UCSD-AML1 (cell line): ENCODE measurements at regions not wholly inside any gene's neighbourhood (a gene's known extent, or its start where the extent isn't known, plus 50 kb on each side); places are given as distances from the start of the nearest gene placed in this dataset.

ENCODE experiments used
- DNase-seq: peaks from one replicate; lab custom pipeline; 2025; ENCODE audit not compliant: unreplicated experiment; lab: John Stamatoyannopoulos, UW

- no peak for DNase-seq
Observed at GRCh38 chr10:113287592-113287991, 265.3 kb upstream of the HABP2 start.

DNA sequence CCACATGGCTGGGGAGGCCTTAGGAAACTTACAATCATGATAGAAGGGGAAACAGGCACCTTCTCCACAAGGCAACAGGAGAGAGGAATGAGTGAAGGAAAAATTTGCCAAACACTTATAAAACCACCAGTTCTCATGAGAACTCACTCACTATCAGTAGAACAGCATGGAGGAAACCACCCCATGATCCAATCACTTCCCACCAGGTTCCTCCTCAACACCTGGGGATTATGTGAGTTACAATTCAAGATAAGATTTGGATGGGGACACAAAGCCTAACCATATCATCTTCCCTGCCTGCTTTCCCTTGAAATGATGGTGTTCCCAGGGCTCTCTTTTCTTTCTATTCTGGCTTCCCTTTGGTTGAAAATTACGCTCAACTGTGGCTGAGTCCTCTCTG is 262.7 kb upstream of the HABP2 start:
- no peak for DNase-seq

GRCh38 chr10:113291413-113291812 is 261.4 kb upstream of the HABP2 start:
- no peak for DNase-seq

GRCh38 chr10:113292086-113292485 is 260.8 kb upstream of the HABP2 start:
- DNase-seq: no peak

GRCh38 chr10:113292743-113293142 is 260.1 kb upstream of the HABP2 start:
- no peak for DNase-seq

GRCh38 chr10:113293167-113293566 is 259.7 kb upstream of the HABP2 start:
- no peak for DNase-seq

GRCh38 chr10:113294868-113295267 is 258.0 kb upstream of the HABP2 start:
- no peak for DNase-seq

GRCh38 chr10:113297226-113297625 is 255.6 kb upstream of the HABP2 start:
- DNase-seq: no peak

DNA sequence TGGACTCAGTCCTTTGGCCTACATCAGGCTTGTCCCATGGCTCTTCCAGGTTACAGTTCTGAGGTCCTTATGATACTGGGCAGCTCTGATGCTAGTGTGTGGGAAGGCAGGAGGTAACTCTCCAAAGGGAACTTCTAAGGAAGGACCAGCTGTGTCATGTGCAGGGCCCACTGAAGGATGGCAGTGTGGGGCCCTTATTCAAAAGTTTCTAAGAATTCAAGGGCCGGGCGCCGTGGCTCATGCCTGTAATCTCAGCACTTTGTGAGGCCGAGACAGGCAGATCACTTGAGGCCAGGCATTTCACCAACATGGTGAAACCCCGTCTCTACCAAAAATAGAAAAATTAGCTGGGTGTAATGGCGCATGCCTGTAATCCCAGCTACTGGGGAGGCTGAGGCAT is 254.2 kb upstream of the HABP2 start:
- DNase-seq: no peak

GRCh38 chr10:113300201-113300600 is 252.7 kb upstream of the HABP2 start:
- DNase-seq: no peak

DNA sequence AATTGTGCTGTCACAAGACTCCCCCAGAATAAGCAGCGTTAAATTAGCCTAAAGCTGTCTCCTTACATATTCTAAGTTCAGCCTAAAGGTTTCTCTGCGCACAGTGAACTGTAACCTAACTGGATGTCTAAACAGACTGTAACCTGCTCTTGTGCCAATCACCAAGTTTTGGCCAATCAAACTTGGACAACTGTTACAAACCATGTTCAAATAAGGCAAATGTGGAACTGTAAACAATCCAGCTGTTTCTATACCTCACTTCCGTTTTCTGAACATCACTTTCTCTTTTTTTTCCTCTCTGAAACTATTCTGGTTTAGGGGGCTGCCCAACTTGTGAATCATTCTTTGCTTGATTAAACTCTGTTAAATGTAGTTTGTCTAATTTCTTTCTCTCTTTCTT is 252.2 kb upstream of the HABP2 start:
- no peak for DNase-seq

GRCh38 chr10:113301342-113301984 is 251.4 kb upstream of the HABP2 start:
- peak; percentile 22 for DNase-seq

- DNase-seq: no peak
Observed at GRCh38 chr10:113302062-113302461, 250.8 kb upstream of the HABP2 start.

GRCh38 chr10:113303544-113304146 is 249.2 kb upstream of the HABP2 start:
- no peak for DNase-seq

- DNase-seq: no peak
Observed at GRCh38 chr10:113304726-113305125, 248.1 kb upstream of the HABP2 start.

- no peak for DNase-seq
Observed at GRCh38 chr10:113305871-113306270, 247.0 kb upstream of the HABP2 start.

- DNase-seq: no peak
Observed at GRCh38 chr10:113309791-113310190, 243.1 kb upstream of the HABP2 start.

GRCh38 chr10:113310347-113310746 is 242.5 kb upstream of the HABP2 start:
- DNase-seq: no peak

DNA sequence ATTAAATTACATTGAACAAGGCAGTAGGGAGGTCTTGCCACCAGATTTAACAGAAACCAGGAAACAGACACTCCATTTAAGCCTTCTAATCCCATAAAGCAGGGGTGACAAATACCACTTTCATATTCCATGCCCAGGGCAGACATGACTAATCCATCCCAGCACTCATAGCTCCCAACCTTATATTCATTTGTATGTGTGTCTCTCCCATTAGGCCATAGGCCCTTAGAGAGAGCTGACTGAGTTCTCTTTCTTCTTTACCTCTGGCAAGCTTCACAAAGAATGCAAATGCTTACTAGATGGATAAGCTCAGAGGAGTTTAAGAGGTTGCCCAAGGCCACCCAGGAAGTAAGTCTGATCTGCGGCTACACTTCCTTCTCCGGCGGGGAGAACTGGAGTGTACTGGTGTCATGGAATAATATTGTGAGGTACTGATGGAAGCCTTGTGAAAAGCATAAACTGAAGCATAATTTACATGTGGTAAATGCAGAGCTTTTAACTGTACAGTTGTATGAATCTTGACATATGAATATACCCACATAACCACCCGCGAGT is 239.7 kb upstream of the HABP2 start:
- no peak for DNase-seq

DNA sequence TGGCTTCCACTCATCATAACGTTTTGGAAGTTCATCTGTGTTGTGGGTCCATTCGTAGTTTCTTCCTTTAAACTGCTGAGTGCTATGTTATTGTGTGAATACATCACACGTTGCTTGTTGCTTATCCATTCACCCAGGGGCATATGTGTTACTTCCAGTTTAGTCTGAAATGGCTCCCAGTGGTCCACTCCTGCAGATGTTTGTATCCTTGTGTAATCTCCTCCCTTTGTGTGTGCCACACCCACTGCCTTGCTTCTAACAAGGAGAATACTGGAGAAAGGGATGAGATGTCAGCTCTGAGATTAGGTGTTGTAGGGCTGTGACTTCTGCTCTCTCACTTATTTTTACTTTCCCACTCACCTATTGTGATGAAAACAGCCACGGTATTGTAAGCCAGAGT is 239.1 kb upstream of the HABP2 start:
- DNase-seq: no peak

- DNase-seq: no peak
Observed at GRCh38 chr10:113316506-113316905, 236.3 kb upstream of the HABP2 start.

DNA sequence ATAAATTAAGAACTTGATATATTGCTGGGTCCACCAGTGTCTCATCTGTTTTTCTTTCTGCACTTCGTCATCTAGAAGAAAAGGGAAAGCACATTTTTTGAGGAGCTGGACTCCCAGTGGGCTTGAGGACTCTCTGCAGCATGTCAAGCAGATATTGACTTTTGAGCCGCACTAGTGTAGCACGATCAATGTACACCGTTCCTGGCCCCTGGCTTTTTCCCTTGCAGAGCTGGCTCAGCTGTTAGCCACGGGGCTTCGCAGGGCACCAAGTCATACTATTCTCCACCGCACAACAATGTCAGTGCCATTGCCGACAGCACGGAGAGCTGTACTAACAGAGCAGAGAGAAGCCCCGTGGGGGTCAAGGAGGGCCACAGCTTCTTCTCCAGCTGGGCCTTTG is 235.4 kb upstream of the HABP2 start:
- DNase-seq: no peak

GRCh38 chr10:113319479-113319878 is 233.4 kb upstream of the HABP2 start:
- DNase-seq: no peak
